ENCODE measurements at regions not wholly inside any gene's neighbourhood (a gene's known extent, or its start where the extent isn't known, plus 50 kb on each side); places are given as distances from the start of the nearest gene placed in this dataset.
"Not testable (repeated sequence)": the region's sequence is repeated elsewhere in the genome, so short reads cannot be mapped to it uniquely, and the experiment has no call there.

DNA sequence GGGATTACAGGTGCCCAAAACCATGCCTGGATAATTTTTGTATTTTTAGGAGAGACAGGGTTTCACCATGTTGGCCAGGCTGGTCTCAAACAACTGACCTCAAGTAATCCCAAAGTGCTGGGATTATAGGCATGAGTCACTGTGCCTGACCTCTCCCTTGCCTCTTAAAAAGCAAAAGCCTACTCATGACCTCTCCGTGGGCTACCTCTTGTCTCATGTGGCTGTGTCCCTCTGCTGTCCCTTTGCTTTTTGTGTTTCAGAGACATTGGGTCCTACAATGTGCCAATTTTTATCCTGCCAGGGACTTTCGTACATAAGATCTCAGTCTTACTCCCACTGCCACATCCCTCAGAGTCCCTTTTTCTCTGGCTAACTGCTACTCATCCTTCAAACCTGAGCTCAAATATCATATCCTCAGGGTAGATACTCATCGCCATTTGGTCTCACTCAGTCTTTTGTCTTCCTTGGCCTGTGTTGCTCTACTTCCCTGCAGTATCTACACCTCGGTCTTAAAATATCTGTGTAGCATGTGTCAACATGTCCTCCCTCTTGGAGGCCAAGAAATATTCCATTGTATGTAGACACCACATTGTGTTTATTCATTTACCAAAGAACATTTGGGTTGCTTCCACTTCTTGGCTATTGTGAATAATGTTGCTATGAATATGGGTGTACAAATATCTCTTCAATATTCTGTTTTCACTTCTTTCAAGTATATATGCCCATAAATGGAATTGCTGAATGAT is 465.0 kb upstream of the KLF6 start:
- no peak for DNase-seq

DNA sequence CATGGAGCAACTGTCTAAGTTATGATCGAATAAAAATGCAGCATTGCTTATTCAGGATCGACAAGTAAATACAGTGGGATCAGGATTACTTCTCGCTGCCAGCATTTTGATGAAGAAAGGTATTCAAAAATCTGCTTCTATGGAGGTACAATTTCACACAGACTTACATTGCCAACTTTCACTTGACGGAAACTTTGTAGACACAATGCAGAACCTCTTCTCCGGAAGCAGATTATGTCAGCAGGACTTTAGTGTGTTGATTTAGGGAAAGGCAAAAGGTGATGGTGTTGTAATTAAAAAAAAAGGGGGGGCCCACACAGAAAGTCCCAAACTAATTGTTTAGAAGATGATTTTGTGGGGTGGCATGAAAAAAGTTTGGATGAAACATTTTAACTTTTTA is 462.4 kb upstream of the KLF6 start:
- DNase-seq, result no peak

GRCh38 chr10:4246881-4247358 is 461.9 kb upstream of the KLF6 start:
- DNase-seq, result no peak

DNA sequence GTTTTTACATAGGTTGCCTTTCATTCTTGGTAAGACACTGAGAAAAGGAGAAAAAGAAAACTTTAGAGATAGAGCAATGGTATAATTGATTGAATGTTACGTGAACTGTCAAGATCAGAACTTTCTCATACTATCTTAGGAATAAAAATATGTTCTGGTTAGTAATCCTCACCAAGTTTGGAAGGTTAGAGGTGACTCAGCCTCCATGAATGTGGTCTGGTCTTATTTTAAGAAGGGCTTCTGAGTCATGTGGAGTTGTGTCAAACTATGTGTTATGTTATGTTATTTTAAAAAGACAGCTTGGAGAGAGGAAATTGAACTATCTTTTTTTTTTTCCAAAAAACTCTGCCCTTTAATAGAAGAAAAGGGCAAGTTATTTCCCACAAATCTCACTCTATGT is 458.6 kb upstream of the KLF6 start:
- no peak for DNase-seq

GRCh38 chr10:4243169-4243568 is 458.2 kb upstream of the KLF6 start:
- DNase-seq, result no peak

DNA sequence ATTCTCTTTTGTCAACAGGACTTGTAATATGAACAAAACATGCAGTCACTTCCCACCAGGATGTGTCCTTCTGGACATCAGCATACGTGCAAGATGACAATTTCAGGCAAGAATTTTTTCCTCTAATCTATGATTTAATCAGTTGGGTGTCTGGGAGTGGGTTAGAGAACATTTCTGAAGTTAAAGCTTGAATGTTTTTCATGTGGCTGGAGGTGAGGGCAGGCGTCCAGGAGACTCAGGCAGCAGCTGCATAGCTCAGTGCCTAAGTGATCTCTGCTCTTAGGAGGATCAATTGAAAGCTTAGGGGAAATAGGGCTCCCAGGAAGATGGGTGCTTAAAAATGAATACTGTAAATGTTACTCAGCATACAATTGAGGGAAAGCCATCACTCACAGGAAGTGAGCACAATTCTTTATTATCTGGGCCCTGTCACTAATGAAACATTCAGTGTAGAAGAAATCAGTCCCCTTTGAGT is 457.6 kb upstream of the KLF6 start:
- DNase-seq, result no peak

DNA sequence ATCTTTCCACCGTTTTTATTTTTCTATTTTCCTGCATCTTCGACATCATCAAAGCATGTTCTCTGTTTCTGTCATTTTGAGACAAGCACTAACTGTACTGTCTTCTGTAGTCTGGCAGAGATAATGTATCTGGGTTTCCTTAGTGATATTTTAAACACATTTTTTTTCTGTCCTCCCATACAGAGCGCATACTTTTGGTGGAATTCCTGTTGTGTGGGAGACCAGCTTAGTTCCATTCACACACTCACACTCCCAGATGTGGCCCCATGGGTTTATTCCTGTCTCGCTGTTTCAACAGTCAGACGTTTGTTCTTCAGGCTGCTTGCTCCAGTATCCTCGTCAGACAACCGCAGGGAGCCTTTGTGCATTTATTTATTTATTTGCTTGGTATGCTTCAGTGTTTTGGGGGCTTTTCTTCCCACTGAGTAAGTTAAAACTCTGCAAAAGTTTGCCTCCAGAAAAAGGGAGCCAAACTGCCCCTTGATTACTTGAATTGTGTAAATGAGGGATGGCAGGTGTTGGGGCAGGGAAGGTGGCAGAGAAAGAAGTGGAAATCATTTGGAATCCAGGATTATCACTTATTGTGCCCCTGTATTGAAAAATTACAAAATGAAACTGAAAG is 456.8 kb upstream of the KLF6 start:
- no peak for DNase-seq

- DNase-seq, result no peak
Measured at GRCh38 chr10:4240608-4241197, 455.7 kb upstream of the KLF6 start.

- DNase-seq, result no peak
Measured at GRCh38 chr10:4239186-4239585, 454.2 kb upstream of the KLF6 start.

DNA sequence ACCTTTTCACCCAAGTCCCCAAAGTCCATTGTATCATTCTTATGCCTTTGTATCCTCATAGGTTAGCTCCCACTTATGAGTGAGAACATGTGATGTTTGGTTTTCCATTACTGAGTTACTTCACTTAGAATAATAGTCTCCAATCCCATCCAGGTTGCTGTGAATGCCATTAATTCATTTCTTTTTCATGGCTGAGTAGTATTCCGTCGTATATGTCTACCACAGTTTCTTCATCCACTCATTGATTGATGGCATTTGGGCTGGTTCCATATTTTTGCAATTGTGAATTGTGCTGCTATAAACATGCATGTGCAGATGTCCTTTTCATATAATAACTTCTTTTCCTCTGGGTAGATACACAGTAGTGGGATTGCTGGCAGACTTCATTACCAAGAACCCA is 451.9 kb upstream of the KLF6 start:
- DNase-seq, result not testable (repeated sequence)

GRCh38 chr10:4234661-4235060 is 449.7 kb upstream of the KLF6 start:
- DNase-seq, result no peak

GRCh38 chr10:4231439-4231838 is 446.4 kb upstream of the KLF6 start:
- DNase-seq, result no peak

DNA sequence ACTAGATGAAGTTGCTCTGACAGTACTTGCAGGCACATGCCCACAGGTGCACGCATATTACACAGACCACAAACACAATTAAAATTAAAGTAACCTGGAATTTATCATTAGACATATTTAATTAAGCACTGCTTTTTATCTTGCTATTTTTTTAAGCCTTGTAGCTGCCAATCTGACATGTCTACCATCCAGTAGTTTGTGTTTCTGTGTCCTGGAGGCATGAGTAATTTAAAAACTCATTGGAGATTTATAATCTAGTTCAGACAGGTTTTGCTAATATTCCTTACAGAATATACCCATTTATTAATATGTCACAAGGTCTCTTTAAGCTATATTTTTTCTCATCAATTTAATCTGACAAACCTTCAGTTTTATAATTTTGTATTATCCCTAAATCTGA is 445.0 kb upstream of the KLF6 start:
- no peak for DNase-seq

DNA sequence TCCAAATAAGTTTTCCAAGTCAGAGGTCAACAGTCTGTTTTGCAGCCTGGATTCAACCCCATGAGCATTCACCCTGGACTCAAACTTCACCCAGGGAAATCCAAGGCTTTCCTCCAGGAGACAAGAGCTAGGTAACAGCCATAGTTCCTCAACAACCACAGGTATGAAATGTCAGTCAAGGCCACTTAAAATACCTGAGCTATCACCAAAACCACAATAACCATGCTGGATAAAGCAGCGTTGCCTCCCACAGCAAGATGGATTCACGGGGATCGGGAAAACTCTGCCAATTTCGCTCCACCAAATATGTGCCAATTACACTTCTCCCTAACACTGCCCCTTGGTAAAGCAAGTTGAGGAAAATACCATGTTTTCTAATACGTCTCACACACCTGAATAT is 444.1 kb upstream of the KLF6 start:
- DNase-seq, result no peak

DNA sequence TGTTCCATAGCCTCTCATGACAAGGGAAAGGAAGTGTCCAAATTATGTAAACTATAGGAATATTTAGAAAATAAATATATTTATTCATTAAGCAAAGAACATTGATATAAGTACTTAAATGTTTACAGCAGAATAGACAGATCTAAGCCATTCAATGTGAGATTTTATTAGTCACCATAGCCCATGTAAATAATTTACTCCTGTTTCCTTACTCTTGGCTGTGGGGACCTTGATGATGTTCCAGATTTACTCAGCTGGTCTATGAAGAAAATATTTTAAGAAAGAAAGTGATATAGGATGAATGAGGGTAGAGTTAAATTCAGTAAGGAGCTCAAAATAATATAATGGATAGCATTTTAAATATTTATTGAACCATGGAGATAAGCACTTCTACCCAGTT is 442.6 kb upstream of the KLF6 start:
- DNase-seq, result no peak

DNA sequence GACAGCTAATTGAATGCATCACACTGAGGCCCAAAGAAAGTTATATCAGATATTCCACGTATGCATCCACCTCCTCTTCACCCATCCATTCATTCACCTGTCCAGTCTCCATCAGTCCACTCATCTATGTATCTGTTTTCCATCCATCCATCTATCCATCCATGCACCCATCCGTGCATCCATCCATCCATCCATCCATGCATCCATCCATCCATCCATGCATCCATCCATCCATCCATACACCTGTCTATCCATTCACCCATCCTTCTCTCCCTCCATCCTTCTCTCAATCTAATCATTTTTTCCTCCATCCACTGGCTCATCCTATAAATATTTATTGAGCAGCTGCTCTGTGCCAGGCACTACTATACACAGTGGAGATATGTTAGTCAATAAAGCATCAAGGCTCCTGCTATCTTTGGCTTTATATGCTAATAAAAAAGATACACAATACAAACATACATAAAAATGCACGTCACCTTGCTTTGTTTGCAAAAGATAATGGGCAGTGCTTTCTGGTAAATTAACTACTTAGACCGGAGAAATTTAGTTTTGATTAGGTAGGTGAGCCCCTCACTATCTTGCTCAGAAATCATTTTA is 442.0 kb upstream of the KLF6 start:
- DNase-seq, result no peak

- no peak for DNase-seq
Measured at GRCh38 chr10:4224178-4224577, 439.2 kb upstream of the KLF6 start.

GRCh38 chr10:4221310-4221709 is 436.3 kb upstream of the KLF6 start:
- not testable (repeated sequence) for DNase-seq

- no peak for DNase-seq
Measured at GRCh38 chr10:4219901-4220300, 434.9 kb upstream of the KLF6 start.

DNA sequence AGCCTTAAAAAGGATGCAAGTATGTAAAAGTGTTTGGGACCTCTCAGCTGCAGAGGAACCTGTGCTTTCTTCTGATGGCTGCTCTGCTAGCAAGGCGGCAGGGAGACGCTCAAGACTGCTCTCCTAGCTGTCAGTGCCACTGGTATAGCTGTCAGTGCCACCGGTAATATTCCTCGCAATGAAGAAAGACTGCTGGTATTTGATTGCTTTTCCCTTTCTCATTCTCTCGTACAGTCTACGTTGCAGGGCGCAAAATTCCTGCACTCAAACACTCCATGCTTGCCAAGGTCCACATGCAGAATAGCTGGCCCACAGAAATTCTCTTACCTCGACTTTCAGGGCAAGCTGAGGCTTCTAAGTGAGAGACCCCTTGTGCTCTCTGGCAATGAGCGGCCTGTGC is 432.6 kb upstream of the KLF6 start:
- no peak for DNase-seq

- no peak for DNase-seq
Measured at GRCh38 chr10:4217187-4217586, 432.2 kb upstream of the KLF6 start.

- DNase-seq, result no peak
Measured at GRCh38 chr10:4216726-4217125, 431.7 kb upstream of the KLF6 start.

- DNase-seq, result no peak
Measured at GRCh38 chr10:4215963-4216575, 431.1 kb upstream of the KLF6 start.

Data from activated naive CD4-positive, alpha-beta T cell (primary cell).